ENCODE measurements at regions not wholly inside any gene's neighbourhood (a gene's known extent, or its start where the extent isn't known, plus 50 kb on each side); places are given as distances from the start of the nearest gene placed in this dataset.

DNA sequence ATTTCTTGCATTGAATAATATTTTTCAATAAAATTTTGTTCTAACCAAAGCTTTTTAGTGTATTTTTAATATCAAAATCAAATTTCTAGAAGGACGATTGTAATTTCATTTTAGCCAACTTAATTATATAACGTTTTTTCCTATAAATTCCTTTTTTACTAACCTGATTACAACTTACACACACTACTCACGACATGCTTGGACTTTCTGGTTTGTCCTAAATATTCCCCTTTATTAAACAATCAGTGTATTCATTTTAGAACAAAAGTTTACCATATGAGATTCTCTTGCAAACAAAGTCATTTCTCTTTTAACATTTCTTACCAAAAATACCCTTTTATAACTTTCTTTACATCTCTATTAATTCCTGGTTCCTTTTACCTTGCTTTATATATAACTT, 173.7 kb downstream of the PWWP3B start:
- DNase-seq (ENCODE audit: low read depth in 3 of 3, low spot score in 2 of 3) = no peak

DNA sequence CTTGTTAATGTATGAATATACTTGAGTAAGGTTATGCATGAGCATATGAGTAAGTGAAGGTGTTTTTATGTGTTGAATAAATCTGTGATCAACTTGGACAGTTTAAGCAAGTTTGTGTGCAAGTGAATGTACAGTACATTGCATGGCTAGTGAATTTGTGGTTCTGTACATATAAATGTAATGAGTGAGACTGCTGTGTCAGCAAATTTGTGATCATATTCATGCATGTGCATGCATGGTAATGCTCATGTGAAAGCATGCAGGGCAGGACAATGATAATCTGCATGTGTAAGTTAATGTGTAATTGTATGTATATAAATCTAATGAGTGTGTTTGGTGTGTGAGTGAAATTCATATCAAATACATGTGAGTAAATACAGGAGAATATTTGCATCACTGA, 188.5 kb downstream of the PWWP3B start:
- no peak for DNase-seq (ENCODE audit: low read depth in 3 of 3, low spot score in 2 of 3)

DNA sequence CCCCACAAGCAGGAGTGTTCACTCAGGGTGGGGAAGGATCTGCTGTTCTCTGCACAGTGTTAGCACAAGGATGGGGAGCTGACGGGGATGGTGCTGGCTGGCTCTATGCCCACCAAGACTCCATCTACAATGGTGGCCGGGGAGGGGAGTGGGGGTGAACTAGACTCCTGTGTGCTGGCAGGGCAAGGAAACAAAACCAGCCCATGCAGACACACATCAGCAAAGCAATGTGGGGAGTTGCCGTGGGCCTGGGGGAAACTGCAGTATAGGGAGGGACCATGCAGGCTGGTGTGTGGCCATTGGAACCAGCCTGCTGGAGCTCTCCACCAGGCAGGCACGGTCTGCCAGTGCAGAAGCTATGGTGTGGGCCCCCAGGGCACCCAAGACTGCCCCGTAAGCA, 195.1 kb downstream of the PWWP3B start:
- DNase-seq (ENCODE audit: low read depth in 3 of 3, low spot score in 2 of 3) = no peak

DNA sequence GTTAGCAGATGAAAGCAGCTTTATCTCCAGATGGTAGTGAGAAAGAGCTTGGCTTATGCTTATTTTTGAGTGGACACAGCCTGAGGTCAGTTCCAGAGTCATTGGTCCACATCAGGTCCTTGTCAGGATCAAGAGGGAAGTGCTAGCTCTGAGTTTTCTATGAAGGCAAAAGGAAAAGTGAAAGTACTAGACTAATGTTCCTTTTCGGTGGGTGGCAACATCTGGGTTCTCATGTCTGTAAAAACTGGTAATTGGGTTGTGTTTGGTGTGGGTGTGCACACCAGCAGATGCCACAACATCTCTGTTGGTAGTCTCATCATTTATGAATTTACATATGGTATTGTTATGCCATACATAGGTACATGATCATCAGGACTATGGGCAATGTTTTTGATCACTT, 210.5 kb downstream of the PWWP3B start:
- no peak for DNase-seq (ENCODE audit: low read depth in 3 of 3, low spot score in 2 of 3)

DNA sequence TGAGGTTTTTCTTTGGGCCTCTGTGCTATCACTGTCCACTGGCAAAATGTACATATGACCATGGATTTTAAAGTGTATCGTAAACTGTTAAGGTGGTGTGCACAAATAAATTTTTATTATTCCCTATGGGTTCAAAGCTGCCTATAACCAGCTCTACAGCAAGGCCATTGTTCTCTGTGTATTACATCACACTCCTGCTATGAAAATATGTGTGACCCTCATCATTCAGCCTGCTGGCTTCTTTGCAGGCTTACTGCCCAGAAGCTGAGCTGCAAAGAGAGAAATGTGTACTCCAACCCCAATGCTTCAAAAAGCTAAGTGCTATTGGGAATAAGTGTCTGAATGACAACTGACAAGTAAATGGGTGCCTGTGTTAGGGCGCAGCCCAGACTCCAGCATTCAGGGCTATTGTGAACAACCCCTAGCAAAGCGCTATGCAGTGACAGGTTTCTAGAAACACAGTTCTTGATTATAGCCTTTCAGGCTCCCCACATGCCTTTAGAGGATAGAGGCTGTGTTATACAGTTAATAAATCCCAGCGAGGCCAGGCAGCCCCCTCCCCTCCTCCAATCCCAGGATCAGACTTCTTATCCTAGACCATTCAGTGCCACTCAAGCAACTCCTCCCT, 220.4 kb upstream of the RADX start:
- DNase-seq (ENCODE audit: low read depth in 3 of 3, low spot score in 2 of 3) = no peak

DNA sequence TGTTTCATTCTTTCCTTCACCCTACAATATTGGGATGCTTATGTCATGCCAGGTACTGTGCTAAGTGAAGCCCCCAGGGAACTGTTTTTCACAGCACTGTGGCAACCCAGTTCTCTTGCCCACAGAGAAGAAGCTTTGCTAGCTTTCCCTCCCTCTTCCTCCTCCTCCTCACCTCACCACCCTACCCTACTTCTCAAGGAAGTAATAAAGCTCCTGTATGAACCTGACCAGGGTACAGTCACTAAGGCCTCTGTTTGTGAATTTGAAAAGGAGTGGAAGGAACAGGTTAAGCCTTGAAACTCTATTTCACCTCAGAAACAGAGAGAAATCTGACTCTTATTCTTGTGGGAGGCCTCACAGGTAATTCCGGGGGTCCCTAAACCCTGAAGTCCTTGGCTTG, 219.4 kb upstream of the RADX start:
- DNase-seq (ENCODE audit: low read depth in 3 of 3, low spot score in 2 of 3) = no peak

DNA sequence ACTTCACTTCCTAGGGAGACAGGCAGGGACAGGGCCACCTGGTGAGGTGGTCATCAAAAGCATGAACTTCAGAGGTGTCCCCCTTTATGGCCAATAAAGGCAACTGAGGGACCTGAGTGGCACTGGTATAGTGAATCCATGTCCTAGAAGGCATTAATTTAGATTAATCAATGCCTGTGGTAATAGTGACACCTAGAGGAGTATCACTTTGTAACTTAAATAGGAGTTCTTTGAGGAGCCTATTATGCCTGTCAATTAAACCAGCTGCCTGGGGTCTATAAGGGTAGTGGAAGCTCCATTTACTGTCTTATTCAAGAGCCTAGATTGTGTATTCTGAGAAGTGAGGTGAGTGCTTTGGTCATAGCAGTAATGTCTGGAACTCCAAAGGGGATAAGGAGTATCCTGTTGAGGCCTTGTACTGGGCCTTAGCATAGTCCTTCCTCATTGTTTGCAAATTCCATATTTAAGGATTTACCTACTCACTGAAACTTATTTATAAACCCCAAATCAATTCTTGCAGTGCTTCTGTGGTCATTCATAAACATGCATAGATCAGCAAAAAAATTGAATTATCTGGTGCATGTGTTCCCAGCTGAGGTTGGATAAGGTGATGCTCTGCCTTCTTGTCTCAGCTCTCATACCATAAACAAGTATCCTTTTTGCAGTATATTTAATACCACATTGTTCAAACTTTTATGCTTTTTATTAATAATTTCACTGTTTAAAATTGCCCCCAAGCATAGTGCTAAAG, 213.8 kb upstream of the RADX start:
- no peak for DNase-seq (ENCODE audit: low read depth in 3 of 3, low spot score in 2 of 3)

DNA sequence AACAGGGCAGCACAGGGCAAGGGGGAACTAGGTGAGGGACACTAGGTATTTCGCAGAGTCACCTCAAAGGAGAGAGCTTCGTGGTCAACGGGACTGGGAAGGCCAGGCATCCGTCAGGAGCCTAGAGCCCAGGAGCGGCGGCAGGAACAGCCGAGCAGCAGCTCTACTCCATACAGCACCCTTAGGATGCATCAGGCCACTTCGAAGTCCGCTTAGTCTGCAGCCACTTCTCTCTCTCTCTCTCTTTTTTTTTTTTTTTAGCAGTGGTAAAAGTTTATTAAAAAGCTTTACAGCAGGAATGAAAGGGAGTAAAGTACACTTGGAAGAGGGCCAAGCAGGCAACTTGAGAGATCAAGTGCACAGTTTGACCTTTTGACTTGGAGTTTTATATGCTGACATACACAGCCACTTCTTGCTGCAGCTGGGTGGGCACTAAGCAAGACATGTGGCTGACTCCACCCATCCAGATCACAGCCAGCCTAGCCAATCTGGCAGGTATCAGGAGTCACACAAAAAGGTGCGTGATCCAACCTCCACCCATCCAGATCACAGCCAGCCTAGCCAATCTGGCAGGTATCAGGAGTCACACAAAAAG, 209.7 kb upstream of the RADX start:
- no peak for DNase-seq (ENCODE audit: low read depth in 3 of 3, low spot score in 2 of 3)

DNA sequence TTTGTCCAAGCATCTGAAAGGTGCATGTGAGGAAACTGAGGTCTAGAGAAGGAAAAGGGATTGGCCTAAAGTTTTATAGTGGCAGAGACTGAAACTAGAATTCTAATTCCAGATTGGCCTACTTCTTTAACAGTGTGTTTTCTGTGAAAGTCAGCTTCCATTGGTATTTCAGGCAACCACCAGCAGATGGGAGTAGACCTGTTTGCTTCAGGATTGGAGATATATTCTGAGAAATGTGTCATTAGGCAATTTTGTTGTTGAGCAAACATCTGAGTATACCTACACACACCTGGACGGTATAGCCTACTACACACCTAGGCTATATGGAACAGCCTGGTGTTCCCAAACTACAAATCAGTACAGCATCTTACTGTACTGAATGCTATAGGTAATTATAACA, 207.3 kb upstream of the RADX start:
- no peak for DNase-seq (ENCODE audit: low read depth in 3 of 3, low spot score in 2 of 3)

DNA sequence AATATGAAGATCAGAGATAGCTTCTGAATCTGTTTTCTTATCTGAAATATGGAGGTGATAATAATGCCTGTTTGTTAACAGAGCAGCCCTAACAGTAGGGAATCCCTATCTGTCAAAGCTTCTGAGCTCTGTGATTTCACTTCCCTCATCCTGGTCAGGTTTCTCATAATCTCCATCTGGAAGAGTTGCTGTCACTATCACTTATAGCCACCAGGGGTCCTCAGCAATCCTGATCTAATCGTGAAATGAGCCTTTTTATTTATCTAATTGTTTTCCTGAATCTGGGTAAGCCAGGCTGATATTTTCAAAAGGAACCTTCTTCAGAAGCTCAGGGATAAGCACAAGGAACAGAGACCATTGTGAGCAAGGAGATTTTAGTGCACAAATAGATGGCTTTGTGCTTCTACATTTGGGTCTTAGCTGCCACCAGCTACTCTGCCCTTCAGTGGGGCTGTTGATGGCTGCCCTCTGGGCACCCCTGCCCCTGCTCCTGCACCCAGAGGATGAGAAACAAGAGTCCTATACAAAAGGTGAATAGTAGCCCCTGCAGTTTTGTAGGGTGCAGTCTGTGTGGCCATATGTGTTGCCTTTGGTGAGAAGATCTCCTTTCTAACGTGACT, 196.4 kb upstream of the RADX start:
- DNase-seq (ENCODE audit: low read depth in 3 of 3, low spot score in 2 of 3) = no peak

DNA sequence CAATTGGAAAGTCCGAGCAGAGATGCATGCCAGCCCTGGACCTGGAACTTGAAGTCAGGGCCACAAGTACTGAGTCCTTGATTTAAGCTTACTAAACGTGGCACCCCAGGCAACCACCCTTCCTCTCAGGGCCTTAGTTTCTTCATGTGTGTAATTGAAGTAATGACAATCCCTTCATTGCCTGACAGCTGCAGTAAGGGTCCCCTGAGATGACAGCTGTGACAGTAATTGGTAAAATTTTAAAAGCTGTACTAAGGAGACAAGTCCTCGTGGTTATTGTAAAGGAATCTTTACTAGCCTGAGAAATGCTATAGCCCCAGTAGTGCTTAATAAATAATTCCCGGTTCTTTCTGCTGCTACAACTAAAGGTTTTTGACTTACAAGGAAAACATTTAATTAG, 175.1 kb upstream of the RADX start:
- DNase-seq (ENCODE audit: low read depth in 3 of 3, low spot score in 2 of 3) = no peak

DNA sequence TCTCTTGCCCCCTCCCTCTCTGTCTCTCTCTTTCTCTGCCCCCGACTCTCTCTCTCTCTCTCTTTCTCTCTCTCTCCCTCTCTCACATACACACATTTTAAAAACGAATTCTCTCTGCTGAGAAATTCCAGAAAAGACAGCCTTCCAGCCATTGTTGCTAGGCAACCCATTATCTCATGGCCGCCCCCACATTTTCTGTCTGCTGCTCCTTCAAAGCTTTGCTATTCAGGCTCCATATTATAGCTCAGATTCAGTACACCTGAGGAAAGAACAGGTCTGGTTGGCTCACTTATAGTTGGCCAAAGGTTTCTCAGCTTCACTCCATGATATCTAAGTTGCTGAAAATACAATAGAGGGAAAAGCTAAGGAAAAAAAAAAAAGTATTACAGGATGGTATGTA, 174.4 kb upstream of the RADX start:
- no peak for DNase-seq (ENCODE audit: low read depth in 3 of 3, low spot score in 2 of 3)

DNA sequence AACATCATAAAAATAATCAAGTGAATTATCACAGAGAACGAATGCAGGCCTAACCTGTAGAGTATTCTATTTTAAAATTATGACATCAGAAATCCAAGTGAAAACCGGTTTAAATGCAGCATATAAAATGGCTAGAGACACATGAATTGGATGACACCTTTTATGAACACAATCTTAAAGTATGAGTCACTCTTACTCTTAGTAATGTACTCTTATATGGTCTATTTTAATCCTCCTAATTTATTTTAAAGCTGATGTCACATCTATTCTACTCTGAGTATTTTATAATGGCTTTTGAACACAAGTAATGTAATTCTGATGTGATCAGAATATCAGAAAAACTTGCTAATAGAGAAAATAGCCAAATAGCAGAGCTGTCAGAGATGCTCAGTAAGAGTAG, 161.4 kb upstream of the RADX start:
- no peak for DNase-seq (ENCODE audit: low read depth in 3 of 3, low spot score in 2 of 3)

DNA sequence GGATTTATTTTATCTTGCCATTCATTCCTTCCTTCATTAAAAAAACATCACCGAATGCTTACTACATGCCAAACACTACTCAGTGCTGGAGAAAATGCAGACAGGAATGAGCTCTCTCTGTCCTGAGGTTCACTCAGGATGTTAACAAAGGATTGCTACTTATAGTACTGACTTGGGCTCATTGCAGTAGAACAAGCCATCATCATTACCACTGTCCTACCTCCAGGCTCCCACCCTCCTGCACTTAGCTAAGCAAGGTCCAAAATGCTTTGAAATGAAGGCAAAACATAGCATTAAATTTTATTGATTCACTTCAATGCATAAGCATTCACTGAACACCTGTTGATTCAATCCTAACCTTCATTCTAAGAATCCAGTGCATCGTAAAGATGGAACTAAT, 159.8 kb upstream of the RADX start:
- no peak for DNase-seq (ENCODE audit: low read depth in 3 of 3, low spot score in 2 of 3)

DNA sequence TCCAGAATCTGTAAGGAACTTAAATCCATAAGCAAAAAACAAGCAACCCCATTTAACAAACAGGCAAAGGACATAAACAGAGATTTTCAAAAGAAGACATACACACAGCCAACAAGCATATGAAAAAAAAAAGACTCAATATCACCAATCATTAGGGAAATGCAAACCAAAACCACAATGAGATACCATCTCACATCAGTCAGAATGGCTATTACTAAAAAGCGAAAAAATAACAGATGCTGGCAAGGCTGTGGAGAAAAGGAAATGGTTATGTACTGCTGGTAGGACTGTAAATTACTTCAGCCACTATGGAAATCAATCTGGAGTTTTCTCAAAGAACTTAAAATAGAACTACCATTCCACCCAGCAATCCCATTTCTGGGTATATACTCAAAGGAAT, 156.8 kb upstream of the RADX start:
- no peak for DNase-seq (ENCODE audit: low read depth in 3 of 3, low spot score in 2 of 3)

DNA sequence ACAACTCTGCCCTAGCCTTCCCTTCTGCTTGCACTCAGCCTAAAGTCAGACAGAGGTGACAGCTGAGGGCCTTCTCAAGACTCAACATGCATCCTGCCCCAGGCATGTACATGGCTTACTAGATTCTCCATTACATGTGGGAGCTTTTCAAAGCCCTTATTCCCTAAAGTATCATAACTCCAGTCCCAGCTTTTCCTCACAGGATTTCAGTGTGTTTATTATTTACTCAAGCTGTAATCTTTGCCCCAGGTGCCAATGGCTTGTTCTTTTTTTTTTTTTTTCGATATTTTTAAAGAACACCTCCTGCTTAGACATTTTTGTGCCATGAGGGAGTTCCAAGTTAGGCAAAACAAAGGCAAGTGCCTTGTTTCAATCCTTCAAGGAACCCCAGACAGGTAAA, 154.0 kb upstream of the RADX start:
- no peak for DNase-seq (ENCODE audit: low read depth in 3 of 3, low spot score in 2 of 3)

DNA sequence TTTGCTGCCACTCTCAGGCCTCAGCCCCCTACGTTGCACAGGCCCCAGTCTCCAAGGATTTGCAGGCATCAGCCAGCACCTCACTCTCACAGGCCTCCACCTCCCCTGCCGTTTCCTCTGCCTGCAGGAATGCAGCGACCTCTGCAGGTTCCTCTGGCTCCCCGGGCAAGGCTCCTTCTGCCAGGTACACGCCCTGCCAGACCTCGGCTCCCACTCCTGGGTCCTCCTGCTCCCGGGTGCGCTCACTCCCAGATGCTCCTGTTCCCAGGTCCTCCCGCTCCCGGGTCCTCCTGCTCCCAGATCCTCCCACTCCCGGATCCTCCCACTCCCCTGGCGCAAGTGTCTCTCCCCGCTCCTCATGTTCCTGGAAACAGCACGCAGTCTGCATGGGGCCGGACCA, 144.4 kb upstream of the RADX start:
- no peak for DNase-seq (ENCODE audit: low read depth in 3 of 3, low spot score in 2 of 3)

DNA sequence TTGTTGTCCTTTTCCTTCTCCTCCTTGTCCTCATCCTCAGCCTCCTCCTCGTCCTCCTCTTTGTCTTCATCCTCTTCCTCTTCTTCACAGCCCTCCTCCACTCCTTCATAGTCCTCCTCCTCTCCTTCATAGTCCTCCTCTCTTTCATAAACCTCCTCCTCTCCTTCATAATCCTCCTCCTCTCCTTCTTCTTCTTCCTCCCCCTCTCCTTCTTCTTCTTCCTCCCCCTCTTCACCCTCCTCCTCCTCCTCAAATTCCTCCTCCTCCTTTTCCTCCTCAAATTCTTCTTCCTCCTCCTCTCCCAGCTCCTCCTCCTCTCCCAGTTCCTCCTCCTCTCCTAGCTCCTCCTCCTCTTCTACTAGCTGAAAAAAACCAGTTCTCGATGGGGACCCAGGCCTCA, 143.8 kb upstream of the RADX start:
- DNase-seq (ENCODE audit: low read depth in 3 of 3, low spot score in 2 of 3) = no peak

DNA sequence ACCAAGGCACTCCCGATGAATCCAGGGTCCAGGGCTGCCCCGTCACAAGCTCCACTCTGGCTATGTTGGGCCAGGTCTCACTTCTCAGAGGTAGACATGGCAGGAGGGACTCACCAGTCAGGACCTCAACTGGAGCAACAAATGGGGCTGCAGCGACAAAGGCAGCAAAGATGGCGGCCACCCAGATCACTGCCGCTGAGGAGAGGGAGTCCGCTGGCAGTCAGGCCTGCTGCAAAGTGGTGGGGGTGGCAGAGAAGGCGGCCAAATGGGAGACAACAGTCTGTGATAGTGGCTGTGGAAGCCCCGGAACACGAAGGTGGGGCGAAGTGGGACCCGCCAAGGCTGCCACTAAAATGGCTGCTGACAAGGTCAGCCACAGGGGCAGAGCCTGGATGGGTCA, 143.3 kb upstream of the RADX start:
- no peak for DNase-seq (ENCODE audit: low read depth in 3 of 3, low spot score in 2 of 3)

DNA sequence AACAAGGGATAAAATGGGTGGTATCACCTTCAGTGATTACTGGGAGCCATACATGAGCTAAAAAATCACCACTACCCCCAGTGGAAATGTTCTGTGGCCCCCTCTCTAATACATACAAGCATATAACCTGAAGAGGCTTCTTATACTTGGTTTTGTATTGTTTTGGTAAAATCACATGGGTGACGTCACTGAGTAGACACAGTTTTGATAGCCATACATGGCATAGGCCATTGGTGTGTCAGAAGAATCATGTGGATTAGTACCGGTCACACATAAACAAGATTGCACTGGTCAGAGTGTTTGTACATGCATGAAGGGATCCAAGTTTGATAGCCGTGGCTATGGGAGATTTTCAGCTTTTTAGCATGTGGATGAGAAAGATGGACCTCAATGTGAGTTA, 131.9 kb upstream of the RADX start:
- no peak for DNase-seq (ENCODE audit: low read depth in 3 of 3, low spot score in 2 of 3)

DNA sequence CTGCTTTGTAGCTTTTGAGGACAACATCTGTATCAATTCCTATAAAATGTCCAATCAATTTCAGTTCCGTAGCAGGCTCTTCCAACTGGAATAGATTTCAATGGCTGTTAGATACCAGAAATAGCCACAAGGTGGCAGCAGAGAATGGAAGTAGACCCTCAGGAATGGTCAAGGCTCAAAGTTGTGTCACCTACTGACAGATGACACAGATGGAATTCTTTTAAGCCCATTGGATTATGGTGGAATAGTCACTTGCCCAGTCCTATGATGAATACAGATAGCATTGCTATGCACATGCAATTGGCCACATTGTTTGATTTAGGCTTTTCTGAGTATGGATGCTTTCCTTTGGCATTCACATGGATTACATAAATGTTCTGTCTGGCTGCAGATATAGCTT, 130.4 kb upstream of the RADX start:
- DNase-seq (ENCODE audit: low read depth in 3 of 3, low spot score in 2 of 3) = peak in 2 of 3 donors; percentile 4 to 7

DNA sequence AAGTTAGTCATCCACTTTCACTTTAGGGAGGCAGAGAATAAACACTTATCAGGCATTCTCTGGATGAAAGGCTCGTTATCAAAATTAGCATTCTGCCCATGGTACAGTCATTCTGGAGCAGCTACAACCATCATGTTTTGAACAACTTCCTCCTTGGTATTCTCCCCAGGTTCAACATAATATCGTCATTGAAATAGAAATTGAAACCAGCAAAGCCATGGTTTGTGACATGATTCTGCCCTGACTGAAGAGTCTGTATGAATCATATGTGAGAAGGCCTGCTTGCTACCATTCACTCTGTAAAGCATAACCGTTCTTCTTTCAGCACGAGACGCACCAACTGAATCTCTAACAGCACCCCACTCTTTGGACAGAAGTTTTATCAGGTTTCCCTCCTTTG, 127.5 kb upstream of the RADX start:
- no peak for DNase-seq (ENCODE audit: low read depth in 3 of 3, low spot score in 2 of 3)

Measured in right renal cortex interstitium (tissue), 3 donors.